Keratinocyte (primary cell): ENCODE measurements at regions not wholly inside any gene's neighbourhood (a gene's known extent, or its start where the extent isn't known, plus 50 kb on each side); places are given as distances from the start of the nearest gene placed in this dataset.

Experiments used
- DNase-seq: peaks from one replicate; pipeline ENCODE4 v3.0.0-alpha.2; 2011; ENCODE audit warnings: low read depth, missing footprints, low spot score
- FAIRE-seq: peaks from 2 replicates; lab custom pipeline; 2011; peaks lifted over from hg19 to GRCh38; lab: Jason Lieb, UNC
- H2AFZ ChIP-seq: 2 replicates; pipeline ENCODE4 v1.6.0; 2012; ENCODE audit warnings: low read length, control low read depth, inconsistent platforms; ENCODE audit not compliant: control insufficient read depth
- H3K27ac ChIP-seq: 2 replicates; pipeline ENCODE4 v1.5.1; 2011; ENCODE audit warnings: low read length; ENCODE audit not compliant: control insufficient read depth, insufficient read depth
- H3K27me3 ChIP-seq: 3 replicates; pipeline ENCODE4 v1.6.0; 2011; ENCODE audit warnings: low read length; ENCODE audit not compliant: control insufficient read depth, insufficient read depth; ENCODE audit errors: extremely low read depth
- H3K36me3 ChIP-seq, 2 experiments: 2 replicates in 1 of 2; 3 replicates in 1 of 2; pipeline ENCODE4 v1.5.1; 2011; ENCODE audit warnings: low read length in 2 of 2, mild to moderate bottlenecking in 1 of 2; ENCODE audit not compliant: control insufficient read depth in 2 of 2, insufficient read depth in 2 of 2; ENCODE audit errors: extremely low read depth in 1 of 2
- H3K4me1 ChIP-seq: 3 replicates; pipeline ENCODE4 v1.5.1; 2011; ENCODE audit warnings: low read length; ENCODE audit not compliant: control insufficient read depth, insufficient read depth; ENCODE audit errors: extremely low read depth
- H3K4me2 ChIP-seq: 3 replicates; pipeline ENCODE4 v1.6.0; 2011; ENCODE audit warnings: low read depth, low read length; ENCODE audit not compliant: control insufficient read depth, insufficient read depth; ENCODE audit errors: extremely low read depth
- H3K4me3 ChIP-seq, 3 experiments: fragments of 200-600 bp in 1 of 3; sonication (generic) in 1 of 3; 2 replicates in 2 of 3; 3 replicates in 1 of 3; pipeline ENCODE4 v1.5.1; 2011 to 2016; ENCODE audit warnings: low read length in 3 of 3, mild to moderate bottlenecking in 3 of 3, control low read depth in 2 of 3, inconsistent platforms in 1 of 3, low read depth in 1 of 3, mixed read lengths in 1 of 3, mixed run types in 1 of 3, moderate library complexity in 1 of 3; ENCODE audit not compliant: control insufficient read depth in 2 of 3, insufficient read depth in 2 of 3; ENCODE audit errors: extremely low read depth in 1 of 3
- H3K79me2 ChIP-seq: 2 replicates; pipeline ENCODE4 v1.6.0; 2012; ENCODE audit warnings: low read length; ENCODE audit not compliant: control insufficient read depth, insufficient read depth
- H3K9ac ChIP-seq: 3 replicates; pipeline ENCODE4 v1.6.0; 2011; ENCODE audit warnings: low read length; ENCODE audit not compliant: control insufficient read depth, insufficient read depth; ENCODE audit errors: extremely low read depth
- H3K9me1 ChIP-seq: 3 replicates; pipeline ENCODE4 v1.6.0; 2011; ENCODE audit warnings: low read length; ENCODE audit not compliant: control insufficient read depth, insufficient read depth; ENCODE audit errors: extremely low read depth
- H3K9me3 ChIP-seq: 2 replicates; pipeline ENCODE4 v1.5.1; 2012; ENCODE audit warnings: low read depth, low read length; ENCODE audit not compliant: control insufficient read depth
- H4K20me1 ChIP-seq: 3 replicates; pipeline ENCODE4 v1.6.0; 2011; ENCODE audit warnings: low read length; ENCODE audit not compliant: control insufficient read depth, insufficient read depth; ENCODE audit errors: extremely low read depth
- CTCF ChIP-seq, 3 experiments: IDR thresholded peaks in 1 of 3; conservative IDR thresholded peaks in 1 of 3; optimal IDR thresholded peaks in 1 of 3; 2 replicates in 2 of 3; 3 replicates in 1 of 3; pipeline versions ENCODE3 to v1.5.1; 2011; ENCODE audit warnings: low read length in 3 of 3, mild to moderate bottlenecking in 3 of 3, moderate library complexity in 2 of 3, control low read depth in 1 of 3, inconsistent platforms in 1 of 3; ENCODE audit not compliant: insufficient read depth in 2 of 3; ENCODE audit errors: extremely low read depth in 1 of 3
- EZH2 ChIP-seq: IDR thresholded peaks from one replicate; pipeline ENCODE4 v1.6.1; 2012; ENCODE audit warnings: inconsistent platforms, mild to moderate bottlenecking, low read length, moderate library complexity
- dilution Hi-C: fragments of 300-500 bp; cut with MboI; formaldehyde crosslinking; loops from one replicate; pipeline ENCODE4 v1.7.0; 2020; ENCODE audit warnings: low sequenced_read_pairs; ENCODE audit not compliant: extremely low pct_ligation_motif_present

- H3K4me2 ChIP-seq: no peak overlapping the region
- no peak overlapping the region for H3K4me3 ChIP-seq
- dilution Hi-C loops: no loop called here
- no peak overlapping the region for H3K9ac ChIP-seq
- no peaks in the 10 kb centered on the region for H3K4me1 ChIP-seq
- no peak overlapping the region for H3K27ac ChIP-seq
- FAIRE-seq (no peak), DNase-seq (no peak)
- H3K36me3 ChIP-seq: no peaks in the 10 kb centered on the region
- no peaks in the 10 kb centered on the region for H3K27me3 ChIP-seq
- no peaks in the 10 kb centered on the region for H3K9me1 ChIP-seq
- H4K20me1 ChIP-seq: no peaks in the 10 kb centered on the region
- no peaks in the 10 kb centered on the region for H3K9me3 ChIP-seq
- no peaks in the 10 kb centered on the region for H3K79me2 ChIP-seq
- H2AFZ ChIP-seq: no peak overlapping the region
- TF ChIP-seq EZH2: no peak
- no peak for TF ChIP-seq CTCF (optimal IDR thresholded peaks at IDR 0.05 in 1 of 3, IDR thresholded peaks at IDR 0.05 in 1 of 3, conservative IDR thresholded peaks at IDR 0.05 in 1 of 3; ENCODE audit: extremely low read depth in 1 of 3, insufficient read depth in 2 of 3, low read length in 3 of 3)
Measured at GRCh38 chr20:24792641-24793495, 156.2 kb upstream of the CST7 start.

GRCh38 chr20:24795436-24795835 lies 153.6 kb upstream of the CST7 start:
- Histone ChIP-seq H4K20me1 (no peaks in the 10 kb centered on the region), H3K36me3 (no peaks in the 10 kb centered on the region), H3K9ac (no peak overlapping the region), H3K27me3 (no peaks in the 10 kb centered on the region), H3K4me3 (no peak overlapping the region), H3K4me1 (no peaks in the 10 kb centered on the region), H3K4me2 (no peak overlapping the region), H2AFZ (no peak overlapping the region), H3K79me2 (no peaks in the 10 kb centered on the region), H3K27ac (no peak overlapping the region), H3K9me3 (no peaks in the 10 kb centered on the region), H3K9me1 (no peaks in the 10 kb centered on the region)
- no peak for DNase-seq
- dilution Hi-C loops: no loop called here
- FAIRE-seq: no peak
- TF ChIP-seq EZH2 (no peak), CTCF (optimal IDR thresholded peaks at IDR 0.05 in 1 of 3, IDR thresholded peaks at IDR 0.05 in 1 of 3, conservative IDR thresholded peaks at IDR 0.05 in 1 of 3; ENCODE audit: extremely low read depth in 1 of 3, insufficient read depth in 2 of 3, low read length in 3 of 3) (no peak)
